ENCODE measurements at regions not wholly inside any gene's neighbourhood (a gene's known extent, or its start where the extent isn't known, plus 50 kb on each side); places are given as distances from the start of the nearest gene placed in this dataset.

DNA sequence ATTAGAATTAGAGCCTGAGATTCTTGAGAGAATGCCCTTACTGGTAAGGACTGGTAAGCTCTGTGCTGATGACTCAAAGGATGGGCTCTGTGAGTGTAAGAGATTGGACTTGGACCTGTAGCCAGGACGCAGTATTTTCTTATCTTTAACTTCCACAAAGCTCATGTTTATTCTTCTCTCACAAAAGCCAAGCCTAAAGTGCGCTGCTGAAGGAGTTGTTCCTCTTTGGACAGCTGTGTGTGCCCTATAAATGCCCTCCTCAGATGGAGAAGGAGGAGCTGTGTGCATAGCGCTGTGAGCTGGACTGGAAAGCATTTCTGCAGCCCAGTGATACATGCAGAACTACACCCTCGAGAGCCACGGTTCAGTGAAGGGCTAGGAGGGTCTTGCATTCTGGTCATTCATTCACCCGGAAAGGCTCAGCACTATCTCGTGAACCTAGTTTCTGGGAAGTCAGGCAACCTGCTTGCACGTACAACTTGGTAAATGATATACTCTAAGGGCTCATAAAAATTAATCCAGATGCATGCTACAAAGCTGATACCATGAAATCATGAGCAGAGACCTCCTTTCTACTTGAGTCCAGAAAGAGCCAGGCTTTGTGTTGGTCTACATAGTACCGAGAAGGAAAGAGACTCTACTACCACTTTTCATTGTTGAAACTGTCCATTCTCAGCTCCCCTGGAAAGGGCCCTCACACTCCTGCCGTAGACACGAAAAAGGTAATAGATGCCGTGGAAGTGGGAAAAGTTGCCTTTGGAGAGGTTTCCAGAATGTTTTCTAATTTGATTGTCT, 103.0 kb upstream of the TBL1XR1 start:
- Histone ChIP-seq H3K4me3 (replicated peaks in 1 of 3; ENCODE audit: insufficient read depth in 1 of 3, low read depth in 1 of 3, low read length in 3 of 3) (no peak overlapping the region), H3K27ac (ENCODE audit: insufficient read depth, low read depth, low read length) (no peak overlapping the region), H4K20me1 (replicated peaks; ENCODE audit: control insufficient read depth, extremely low read depth, insufficient read depth, low read length) (no peaks in the 10 kb centered on the region), H3K9me3 (replicated peaks; ENCODE audit: control insufficient read depth, insufficient read depth, low read length) (no peaks in the 10 kb centered on the region), H3K4me2 (ENCODE audit: insufficient read depth, low read length) (no peak overlapping the region), H3K36me3 (ENCODE audit: control insufficient read depth in 2 of 2, extremely low read depth in 1 of 2, insufficient read depth in 2 of 2, low read length in 2 of 2) (no peaks in the 10 kb centered on the region), H3K9ac (replicated peaks; ENCODE audit: extremely low read depth, insufficient read depth, low read length) (no peak overlapping the region), H3K9me1 (replicated peaks; ENCODE audit: control insufficient read depth, extremely low read depth, insufficient read depth, low read length) (no peaks in the 10 kb centered on the region), H3K79me2 (ENCODE audit: control insufficient read depth, insufficient read depth, low read length) (no peaks in the 10 kb centered on the region), H2AFZ (ENCODE audit: low read depth, low read length) (peak overlapping the region; percentile 65), H3K4me1 (ENCODE audit: control insufficient read depth, extremely low read depth, insufficient read depth, low read length) (no peaks in the 10 kb centered on the region), H3K27me3 (ENCODE audit: control insufficient read depth in 2 of 2, insufficient read depth in 2 of 2, low read length in 2 of 2) (no peaks in the 10 kb centered on the region)
- intact Hi-C loops (cut with micrococcal nuclease) = no loop called here
- DNase-seq (ENCODE audit: low read depth, low spot score) (peak; percentile 38), FAIRE-seq (peak; percentile 57)
- ChIA-PET CTCF (interaction anchor here (1.8 kb wide), 1 partner anchor 36 kb away, joined by 4 read pairs; no protein-coding TSS in a partner anchor), POLR2A (no interaction called here)
- dilution Hi-C loops (cut with MboI; ENCODE audit: extremely low pct_ligation_motif_present, low sequenced_read_pairs) = no loop called here
- no TSS peak for BruUV-seq (replicated peaks)
- TF ChIP-seq JUN (IDR thresholded peaks at IDR 0.05; ENCODE audit: borderline replicate concordance, insufficient read depth, insufficient read length, low read depth) (no peak), MYC (IDR thresholded peaks at IDR 0.05; ENCODE audit: low read depth, low read length) (no peak), POLR2A (IDR thresholded peaks at IDR 0.05; ENCODE audit: low read depth, low read length) (no peak), EZH2 (IDR thresholded peaks at IDR 0.05; ENCODE audit: borderline replicate concordance, low read depth, low read length, severe bottlenecking) (no peak)

DNA sequence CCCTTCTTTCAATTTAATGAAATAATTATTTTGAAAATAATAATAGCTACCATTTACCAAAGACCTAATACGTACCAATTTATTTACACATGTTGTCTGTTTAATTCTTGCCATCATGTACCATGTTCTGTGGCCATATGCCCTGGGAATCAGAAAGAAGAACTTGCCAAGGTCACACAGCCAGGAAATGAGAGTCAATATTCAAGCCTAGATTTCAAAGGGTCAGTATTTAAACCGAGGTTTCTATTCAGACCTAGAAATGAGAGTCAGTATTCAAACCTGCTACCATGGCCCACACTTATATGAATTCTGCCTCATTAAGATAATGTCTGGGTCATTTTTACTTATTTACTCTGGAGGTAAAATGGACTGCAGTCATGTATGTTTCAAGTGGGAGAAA, 103.6 kb upstream of the TBL1XR1 start:
- Histone ChIP-seq H3K36me3 (ENCODE audit: control insufficient read depth in 2 of 2, extremely low read depth in 1 of 2, insufficient read depth in 2 of 2, low read length in 2 of 2) (no peaks in the 10 kb centered on the region), H3K9ac (replicated peaks; ENCODE audit: extremely low read depth, insufficient read depth, low read length) (no peak overlapping the region), H3K27me3 (ENCODE audit: control insufficient read depth in 2 of 2, insufficient read depth in 2 of 2, low read length in 2 of 2) (no peaks in the 10 kb centered on the region), H4K20me1 (replicated peaks; ENCODE audit: control insufficient read depth, extremely low read depth, insufficient read depth, low read length) (no peaks in the 10 kb centered on the region), H3K27ac (ENCODE audit: insufficient read depth, low read depth, low read length) (no peak overlapping the region), H3K9me3 (replicated peaks; ENCODE audit: control insufficient read depth, insufficient read depth, low read length) (no peaks in the 10 kb centered on the region), H3K9me1 (replicated peaks; ENCODE audit: control insufficient read depth, extremely low read depth, insufficient read depth, low read length) (no peaks in the 10 kb centered on the region), H3K4me3 (replicated peaks in 1 of 3; ENCODE audit: insufficient read depth in 1 of 3, low read depth in 1 of 3, low read length in 3 of 3) (no peak overlapping the region), H3K4me1 (ENCODE audit: control insufficient read depth, extremely low read depth, insufficient read depth, low read length) (no peaks in the 10 kb centered on the region), H2AFZ (ENCODE audit: low read depth, low read length) (no peak overlapping the region), H3K79me2 (ENCODE audit: control insufficient read depth, insufficient read depth, low read length) (no peaks in the 10 kb centered on the region), H3K4me2 (ENCODE audit: insufficient read depth, low read length) (no peak overlapping the region)
- intact Hi-C loops (cut with micrococcal nuclease) (no loop called here), dilution Hi-C loops (cut with MboI; ENCODE audit: extremely low pct_ligation_motif_present, low sequenced_read_pairs) (no loop called here)
- DNase-seq (ENCODE audit: low read depth, low spot score) = no peak
- FAIRE-seq = no peak
- no peak for TF ChIP-seq MYC (IDR thresholded peaks at IDR 0.05; ENCODE audit: low read depth, low read length)
- TF ChIP-seq GATA2 (IDR thresholded peaks at IDR 0.05; ENCODE audit: insufficient read depth, insufficient read length, low read depth, low read length) = no peak
- TF ChIP-seq, protein P1, sequence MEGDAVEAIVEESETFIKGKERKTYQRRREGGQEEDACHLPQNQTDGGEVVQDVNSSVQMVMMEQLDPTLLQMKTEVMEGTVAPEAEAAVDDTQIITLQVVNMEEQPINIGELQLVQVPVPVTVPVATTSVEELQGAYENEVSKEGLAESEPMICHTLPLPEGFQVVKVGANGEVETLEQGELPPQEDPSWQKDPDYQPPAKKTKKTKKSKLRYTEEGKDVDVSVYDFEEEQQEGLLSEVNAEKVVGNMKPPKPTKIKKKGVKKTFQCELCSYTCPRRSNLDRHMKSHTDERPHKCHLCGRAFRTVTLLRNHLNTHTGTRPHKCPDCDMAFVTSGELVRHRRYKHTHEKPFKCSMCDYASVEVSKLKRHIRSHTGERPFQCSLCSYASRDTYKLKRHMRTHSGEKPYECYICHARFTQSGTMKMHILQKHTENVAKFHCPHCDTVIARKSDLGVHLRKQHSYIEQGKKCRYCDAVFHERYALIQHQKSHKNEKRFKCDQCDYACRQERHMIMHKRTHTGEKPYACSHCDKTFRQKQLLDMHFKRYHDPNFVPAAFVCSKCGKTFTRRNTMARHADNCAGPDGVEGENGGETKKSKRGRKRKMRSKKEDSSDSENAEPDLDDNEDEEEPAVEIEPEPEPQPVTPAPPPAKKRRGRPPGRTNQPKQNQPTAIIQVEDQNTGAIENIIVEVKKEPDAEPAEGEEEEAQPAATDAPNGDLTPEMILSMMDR (IDR thresholded peaks at IDR 0.05; ENCODE audit: extremely low read depth in 1 of 2, insufficient read depth in 1 of 2, low read depth in 1 of 2, low read length in 2 of 2) = no peak
- no peak for TF ChIP-seq POLR2A (IDR thresholded peaks at IDR 0.05; ENCODE audit: low read depth, low read length)
- TF ChIP-seq, protein P2, sequence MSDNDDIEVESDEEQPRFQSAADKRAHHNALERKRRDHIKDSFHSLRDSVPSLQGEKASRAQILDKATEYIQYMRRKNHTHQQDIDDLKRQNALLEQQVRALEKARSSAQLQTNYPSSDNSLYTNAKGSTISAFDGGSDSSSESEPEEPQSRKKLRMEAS (IDR thresholded peaks at IDR 0.05; ENCODE audit: insufficient read depth, insufficient read length) = no peak
- TF ChIP-seq JUN (IDR thresholded peaks at IDR 0.05; ENCODE audit: borderline replicate concordance, insufficient read depth, insufficient read length, low read depth) = no peak
- TF ChIP-seq POLR2AphosphoS5 (IDR thresholded peaks at IDR 0.05; ENCODE audit: insufficient read depth, low read depth, low read length) = no peak
- no peak for TF ChIP-seq FOS (IDR thresholded peaks at IDR 0.05; ENCODE audit: borderline replicate concordance, insufficient read depth, low read length)
- no peak for TF ChIP-seq EZH2 (IDR thresholded peaks at IDR 0.05; ENCODE audit: borderline replicate concordance, low read depth, low read length, severe bottlenecking)
- ChIA-PET CTCF (interaction anchor here (1.8 kb wide), 1 partner anchor 36 kb away, joined by 4 read pairs; no protein-coding TSS in a partner anchor), POLR2A (no interaction called here)
- no TSS peak for BruUV-seq (replicated peaks)
